Naive thymus-derived CD8-positive, alpha-beta T cell (primary cell): ENCODE measurements at regions not wholly inside any gene's neighbourhood (a gene's known extent, or its start where the extent isn't known, plus 50 kb on each side); places are given as distances from the start of the nearest gene placed in this dataset.
"Not testable (repeated sequence)": the region's sequence is repeated elsewhere in the genome, so short reads cannot be mapped to it uniquely, and the experiment has no call there.

Source experiments
- ATAC-seq, 2 donors: fragments of 150-1000 bp; cut with Tn5 transposase in 1 of 2; sonication (Bioruptor Pico), chemical (Tn5 transposase) in 1 of 2; 1 replicate in 1 of 2; 2 replicates in 1 of 2; pipeline ENCODE4 v1.10.0; 2021; ENCODE audit warnings: mild to moderate bottlenecking in 2 of 2, moderate library complexity in 2 of 2
- POLR2A ChIA-PET: fragments of 350-600 bp; sonication (Branson Sonifier 250); formaldehyde crosslinking; loops from one replicate; lab custom pipeline; 2021; ENCODE audit warnings: antibody characterized with exemption; lab: Charles Lee
- DNase-seq, 10 donors: peaks; one replicate each; pipeline versions ENCODE4 v3.0.0 to v3.0.0-alpha.2; 2020 to 2022
- H3K27ac Mint-ChIP-seq, 10 donors: one replicate each; pipeline ENCODE4 v1.8.0; 2020 to 2022; ENCODE audit warnings: mild to moderate bottlenecking in 10 of 10, mixed read lengths in 10 of 10, moderate library complexity in 4 of 10, inconsistent platforms in 1 of 10
- H3K27me3 Mint-ChIP-seq, 5 donors: one replicate each; pipeline ENCODE4 v1.8.0; 2021 to 2022; ENCODE audit warnings: mixed read lengths in 5 of 5
- H3K36me3 Mint-ChIP-seq, 3 donors: one replicate each; pipeline ENCODE4 v1.8.0; 2020 to 2022; ENCODE audit warnings: mixed read lengths in 3 of 3, mild to moderate bottlenecking in 2 of 3, inconsistent platforms in 1 of 3
- H3K4me1 Mint-ChIP-seq, 4 donors: one replicate each; pipeline ENCODE4 v1.8.0; 2021 to 2022; ENCODE audit warnings: mixed read lengths in 4 of 4
- H3K4me3 Mint-ChIP-seq, 10 donors: one replicate each; pipeline ENCODE4 v1.8.0; 2020 to 2022; ENCODE audit warnings: mild to moderate bottlenecking in 10 of 10, mixed read lengths in 10 of 10, moderate library complexity in 6 of 10, inconsistent platforms in 1 of 10
- H3K9me3 Mint-ChIP-seq, 9 donors: one replicate each; pipeline ENCODE4 v1.8.0; 2020 to 2022; ENCODE audit warnings: mixed read lengths in 9 of 9, mild to moderate bottlenecking in 3 of 9, inconsistent platforms in 1 of 9, moderate library complexity in 1 of 9

DNA sequence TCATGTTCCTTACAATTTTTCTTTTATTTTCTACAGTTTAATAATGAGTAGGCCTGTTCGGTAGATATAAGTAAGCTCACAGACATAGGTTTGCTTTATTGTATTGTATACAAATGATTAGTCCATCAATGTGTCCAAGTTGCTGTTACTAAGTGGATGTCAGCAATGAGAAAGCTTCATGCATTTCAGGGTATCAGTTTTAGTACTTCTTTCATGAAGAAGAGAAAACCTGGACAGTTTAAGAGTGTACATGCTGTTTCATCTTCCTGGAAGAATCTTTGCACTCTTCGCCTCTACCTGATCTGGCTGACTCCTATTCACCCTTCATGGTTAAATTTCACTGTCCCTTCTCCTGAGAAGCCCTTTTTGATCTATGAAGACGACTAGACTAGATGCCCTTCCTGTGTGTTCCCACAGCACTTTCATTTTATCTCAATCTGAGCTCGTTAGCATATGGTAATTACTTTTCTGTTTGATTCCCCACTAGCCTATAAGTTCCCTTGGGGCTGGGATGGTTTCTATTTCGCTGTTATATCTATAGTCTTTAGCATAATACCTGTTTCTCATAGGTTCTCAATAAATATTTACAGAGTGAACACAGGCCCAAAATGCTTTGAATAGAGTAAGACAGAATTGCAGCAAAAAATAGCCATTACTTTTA, 70.7 kb downstream of the CETN3 start:
- Mint-ChIP-seq H3K27me3 (peaks cover 13 to 34% (median 15%) of the 10 kb centered on the region in 5 donors), H3K4me3 (no peak overlapping the region), H3K36me3 (no peaks in the 10 kb centered on the region), H3K27ac (no peak overlapping the region), H3K4me1 (no peaks in the 10 kb centered on the region), H3K9me3 (peaks cover 0 to 2% (median 0%) of the 10 kb centered on the region in 9 donors)
- POLR2A ChIA-PET: no interaction called here
- no peak for ATAC-seq
- DNase-seq: no peak

DNA sequence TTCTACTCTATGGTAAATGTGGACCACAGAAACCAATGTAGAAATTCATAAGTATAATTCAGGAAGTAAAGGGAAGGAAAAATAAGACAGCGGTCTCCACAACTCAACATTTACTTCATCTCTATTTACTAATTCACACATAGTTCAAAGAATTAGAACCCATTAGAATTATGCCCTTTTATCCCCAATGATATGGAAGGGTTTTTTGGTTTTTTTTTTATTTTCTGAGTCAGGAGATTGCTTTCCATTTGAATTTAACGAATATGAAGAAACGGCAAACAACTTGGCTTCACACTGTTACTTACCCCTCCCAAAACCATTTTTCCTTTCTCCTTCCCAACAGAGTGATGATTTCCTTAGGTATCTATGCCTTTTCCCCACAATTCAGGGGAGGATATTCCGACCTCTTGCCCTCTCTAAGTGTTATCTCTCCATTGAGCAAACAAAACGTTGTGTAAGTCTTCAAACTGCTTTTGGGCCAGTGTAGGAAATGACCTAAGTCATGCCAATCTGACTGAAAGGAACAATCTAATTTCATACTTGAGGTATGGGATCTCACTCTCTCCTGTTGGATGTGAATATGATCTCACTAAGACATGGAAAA, 72.0 kb downstream of the CETN3 start:
- Mint-ChIP-seq H3K27me3 (peaks cover 11 to 30% (median 13%) of the 10 kb centered on the region in 5 donors), H3K9me3 (peaks cover 0 to 2% (median 0%) of the 10 kb centered on the region in 9 donors), H3K4me3 (no peak overlapping the region), H3K4me1 (no peaks in the 10 kb centered on the region), H3K36me3 (peaks cover 0 to under 1% (median 0%) of the 10 kb centered on the region in 3 donors), H3K27ac (no peak overlapping the region)
- POLR2A ChIA-PET: no interaction called here
- DNase-seq: no peak
- ATAC-seq: no peak

DNA sequence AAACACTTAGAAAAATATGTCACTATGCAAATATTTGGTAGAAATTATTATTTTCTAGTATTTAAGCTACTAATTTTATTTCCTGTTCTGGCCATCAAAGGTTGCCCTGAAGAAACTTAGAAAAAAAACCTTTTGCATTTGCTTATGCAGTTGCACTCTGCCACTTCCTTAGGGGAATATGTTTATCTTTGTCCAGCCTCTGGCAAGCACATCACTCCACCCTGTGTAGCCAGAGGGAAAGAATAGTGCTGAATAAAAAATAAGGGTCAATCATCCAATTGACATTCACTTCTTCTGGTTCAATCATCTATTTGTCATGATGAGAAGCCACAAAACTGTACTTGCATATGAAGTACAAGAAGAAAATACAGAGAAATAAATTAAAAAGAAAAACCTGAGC, 72.8 kb downstream of the CETN3 start:
- ATAC-seq (no peak), DNase-seq (no peak)
- H3K9me3 Mint-ChIP-seq: peaks cover 0 to 2% (median 0%) of the 10 kb centered on the region in 9 donors
- H3K4me3 Mint-ChIP-seq: no peak overlapping the region
- H3K36me3 Mint-ChIP-seq: peaks cover 0 to 4% (median 0%) of the 10 kb centered on the region in 3 donors
- peaks cover 12 to 36% (median 17%) of the 10 kb centered on the region in 5 donors for H3K27me3 Mint-ChIP-seq
- H3K27ac Mint-ChIP-seq: no peak overlapping the region
- no peaks in the 10 kb centered on the region for H3K4me1 Mint-ChIP-seq
- POLR2A ChIA-PET: no interaction called here

DNA sequence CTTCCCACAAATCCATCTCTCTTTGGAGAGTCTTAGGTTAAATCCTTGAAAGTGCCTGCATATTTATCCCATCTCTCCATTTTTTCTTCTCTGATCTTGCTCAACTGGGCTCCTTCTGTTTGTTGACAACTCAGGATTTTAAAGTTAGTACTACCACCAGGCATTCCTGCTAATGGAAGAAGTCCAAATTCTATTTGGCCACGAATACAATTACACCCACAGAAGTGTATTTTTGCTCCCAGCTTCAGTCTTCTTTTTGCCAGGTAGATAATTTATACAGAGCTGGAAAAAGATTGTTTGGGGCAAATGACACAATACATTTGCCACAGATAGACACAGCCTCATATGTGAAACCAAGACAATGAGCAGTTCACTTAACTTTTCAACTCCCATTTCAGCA, 74.8 kb downstream of the CETN3 start:
- Mint-ChIP-seq H3K4me3 (no peak overlapping the region), H3K36me3 (peaks cover 0 to 4% (median 0%) of the 10 kb centered on the region in 3 donors), H3K9me3 (peaks cover 0 to 2% (median 0%) of the 10 kb centered on the region in 9 donors), H3K27ac (no peak overlapping the region), H3K4me1 (no peaks in the 10 kb centered on the region), H3K27me3 (peaks cover 14 to 36% (median 16%) of the 10 kb centered on the region in 5 donors)
- DNase-seq (no peak), ATAC-seq (no peak)
- POLR2A ChIA-PET: no interaction called here

DNA sequence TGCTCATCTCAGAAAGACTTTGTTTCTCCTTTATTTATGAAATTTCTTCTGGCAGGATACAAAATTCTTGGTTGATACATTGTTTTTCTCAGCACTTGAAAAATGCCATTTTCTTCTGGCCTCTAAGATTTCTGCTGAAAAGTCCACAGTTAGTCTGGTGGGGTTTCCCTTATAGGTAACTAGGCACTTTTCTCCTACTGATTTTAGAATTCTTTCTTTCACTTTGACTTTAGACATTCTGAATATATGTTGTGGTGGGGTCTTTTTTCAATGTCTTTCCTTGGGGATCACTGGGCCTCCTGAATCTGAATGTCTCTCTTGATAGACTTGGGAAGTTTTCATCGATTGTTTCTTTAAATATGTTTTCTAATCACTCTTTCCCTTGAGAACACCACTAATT, 79.6 kb downstream of the CETN3 start:
- POLR2A ChIA-PET: no interaction called here
- Mint-ChIP-seq H3K4me3 (no peak overlapping the region), H3K27ac (no peak overlapping the region), H3K27me3 (peaks cover 12 to 39% (median 14%) of the 10 kb centered on the region in 5 donors), H3K9me3 (peaks cover 0 to 2% (median 0%) of the 10 kb centered on the region in 9 donors), H3K36me3 (peaks cover 0 to 4% (median 0%) of the 10 kb centered on the region in 3 donors), H3K4me1 (no peaks in the 10 kb centered on the region)
- DNase-seq: no peak
- ATAC-seq: no peak

DNA sequence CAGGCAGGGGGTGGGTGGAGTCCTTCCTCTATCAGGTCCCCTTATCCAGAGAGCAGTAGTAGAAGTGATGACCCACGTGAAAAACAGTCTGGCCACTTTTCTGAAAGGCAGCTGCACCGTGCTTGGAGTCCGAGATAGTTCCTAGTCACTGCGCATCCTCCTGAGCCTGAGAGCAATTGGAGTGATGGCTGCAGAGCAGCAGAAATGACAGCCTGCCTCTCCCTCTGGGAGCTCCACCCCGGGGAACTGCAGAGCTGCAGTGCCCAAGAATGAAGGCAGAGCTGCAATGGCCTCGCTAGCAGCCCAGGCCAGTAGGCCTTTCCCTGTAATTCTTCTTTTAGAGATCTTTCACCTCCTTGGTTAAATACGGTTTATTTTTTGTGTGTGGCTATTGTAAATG, 82.6 kb downstream of the CETN3 start:
- H3K36me3 Mint-ChIP-seq: no peaks in the 10 kb centered on the region
- no peak overlapping the region for H3K27ac Mint-ChIP-seq

DNA sequence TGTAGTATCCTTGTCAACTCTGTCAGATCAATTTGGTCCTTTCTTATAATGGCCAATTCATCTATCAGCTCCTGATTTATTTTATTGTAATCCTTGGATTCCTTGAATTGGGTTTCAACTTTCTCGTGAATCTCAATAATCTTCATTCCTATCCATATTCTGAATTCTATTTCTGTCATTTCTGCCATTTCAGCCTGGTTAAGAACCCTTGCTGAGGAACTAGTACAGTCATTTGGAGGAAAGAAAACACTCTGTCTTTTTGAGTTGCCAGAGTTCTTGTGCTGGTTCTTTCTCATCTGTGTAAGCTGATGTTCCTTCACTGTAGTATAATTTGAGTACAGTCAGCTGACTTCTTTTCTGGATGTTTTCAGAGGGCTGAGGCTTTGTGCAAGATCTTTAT, 84.5 kb downstream of the CETN3 start:
- POLR2A ChIA-PET: no interaction called here
- ATAC-seq: no peak
- H3K4me1 Mint-ChIP-seq: no peaks in the 10 kb centered on the region

More for the DNA sequence above, 82.6 kb downstream of the CETN3 start:
- Mint-ChIP-seq H3K27me3 (peaks cover 6 to 42% (median 11%) of the 10 kb centered on the region in 5 donors), H3K4me3 (no peak overlapping the region), H3K9me3 (peaks cover 0 to 3% (median 2%) of the 10 kb centered on the region in 9 donors), H3K4me1 (no peaks in the 10 kb centered on the region)
- POLR2A ChIA-PET: no interaction called here
- ATAC-seq (no peak), DNase-seq (no peak)

DNA sequence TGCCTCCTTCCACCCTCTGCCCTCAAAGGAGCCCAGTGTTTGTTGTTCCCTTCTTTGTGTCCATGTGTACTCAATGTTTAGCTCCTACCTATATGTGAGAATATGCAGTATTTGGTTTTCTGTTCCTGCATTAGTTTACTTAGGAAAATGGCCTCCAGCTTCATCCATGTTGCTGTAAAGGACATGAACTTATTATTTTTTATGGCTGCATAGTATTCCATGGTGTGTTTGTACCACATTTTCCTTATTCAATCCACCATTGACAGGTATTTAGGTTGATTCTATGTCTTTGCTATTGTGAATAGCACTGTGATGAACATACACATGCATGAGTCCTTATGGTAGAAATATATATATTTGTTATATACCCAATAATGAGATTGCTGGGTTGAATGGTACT, 89.2 kb downstream of the CETN3 start:
- DNase-seq, H3K27ac Mint-ChIP-seq, POLR2A ChIA-PET, H3K4me1 Mint-ChIP-seq, ATAC-seq, H3K4me3 Mint-ChIP-seq, H3K36me3 Mint-ChIP-seq: not testable (repeated sequence)
- Mint-ChIP-seq H3K27me3 (peaks cover 5 to 43% (median 11%) of the 10 kb centered on the region in 5 donors), H3K9me3 (peaks cover 0 to 13% (median 8%) of the 10 kb centered on the region in 9 donors)

More for the DNA sequence above, 84.5 kb downstream of the CETN3 start:
- Mint-ChIP-seq H3K27me3 (peaks cover 7 to 54% (median 13%) of the 10 kb centered on the region in 5 donors), H3K27ac (no peak overlapping the region), H3K4me3 (no peak overlapping the region), H3K36me3 (no peaks in the 10 kb centered on the region), H3K9me3 (peaks cover 0 to 13% (median 9%) of the 10 kb centered on the region in 9 donors)
- DNase-seq: no peak

DNA sequence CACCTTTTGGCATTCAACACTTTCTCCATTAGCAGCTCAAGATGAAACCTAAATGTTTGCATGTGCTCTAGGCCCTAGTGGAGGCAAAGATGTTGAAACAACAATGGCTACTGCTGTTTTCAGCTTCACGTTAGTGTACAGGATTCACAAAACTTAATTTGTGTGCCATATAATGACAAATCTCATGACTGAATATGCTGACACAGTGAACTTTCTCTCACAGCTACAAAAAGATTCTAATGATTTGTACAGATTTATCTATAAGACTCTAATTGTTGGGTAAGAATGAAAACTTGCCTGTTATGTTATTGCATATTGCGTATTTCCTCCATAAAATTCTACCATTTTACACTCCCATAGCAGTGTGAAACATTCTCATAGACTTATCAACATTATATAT, 97.5 kb downstream of the CETN3 start:
- DNase-seq (no peak), ATAC-seq (no peak)
- Mint-ChIP-seq H3K4me3 (no peak overlapping the region), H3K36me3 (no peaks in the 10 kb centered on the region), H3K27me3 (peaks cover 0 to 1% (median 0%) of the 10 kb centered on the region in 5 donors), H3K9me3 (peaks cover 0 to 2% (median 0%) of the 10 kb centered on the region in 9 donors), H3K27ac (no peak overlapping the region), H3K4me1 (no peaks in the 10 kb centered on the region)
- POLR2A ChIA-PET: no interaction called here

DNA sequence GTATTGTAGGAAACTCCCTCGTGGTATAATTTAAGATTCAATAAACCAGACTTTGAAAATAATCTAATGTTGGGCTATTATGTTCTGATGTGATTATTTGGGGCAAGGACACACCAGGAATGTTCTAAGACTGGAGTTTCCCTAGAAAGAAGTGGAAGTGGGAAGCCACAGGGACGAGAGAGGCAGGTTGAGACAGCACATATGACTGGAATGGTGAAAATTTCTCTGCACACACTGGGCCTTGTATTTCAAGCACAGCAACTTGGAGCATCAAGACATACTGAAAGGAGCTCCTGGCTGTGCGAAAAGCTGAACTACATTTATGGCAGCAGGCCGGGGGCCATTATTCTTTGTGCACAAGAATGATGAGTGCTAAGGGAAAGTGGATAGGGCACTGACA, 98.2 kb downstream of the CETN3 start:
- Mint-ChIP-seq H3K27ac (no peak overlapping the region), H3K27me3 (peaks cover 0 to 1% (median 0%) of the 10 kb centered on the region in 5 donors), H3K4me1 (no peaks in the 10 kb centered on the region), H3K4me3 (no peak overlapping the region), H3K9me3 (peaks cover 0 to 2% (median 0%) of the 10 kb centered on the region in 9 donors), H3K36me3 (no peaks in the 10 kb centered on the region)
- no peak for DNase-seq
- no peak for ATAC-seq
- POLR2A ChIA-PET: no interaction called here

DNA sequence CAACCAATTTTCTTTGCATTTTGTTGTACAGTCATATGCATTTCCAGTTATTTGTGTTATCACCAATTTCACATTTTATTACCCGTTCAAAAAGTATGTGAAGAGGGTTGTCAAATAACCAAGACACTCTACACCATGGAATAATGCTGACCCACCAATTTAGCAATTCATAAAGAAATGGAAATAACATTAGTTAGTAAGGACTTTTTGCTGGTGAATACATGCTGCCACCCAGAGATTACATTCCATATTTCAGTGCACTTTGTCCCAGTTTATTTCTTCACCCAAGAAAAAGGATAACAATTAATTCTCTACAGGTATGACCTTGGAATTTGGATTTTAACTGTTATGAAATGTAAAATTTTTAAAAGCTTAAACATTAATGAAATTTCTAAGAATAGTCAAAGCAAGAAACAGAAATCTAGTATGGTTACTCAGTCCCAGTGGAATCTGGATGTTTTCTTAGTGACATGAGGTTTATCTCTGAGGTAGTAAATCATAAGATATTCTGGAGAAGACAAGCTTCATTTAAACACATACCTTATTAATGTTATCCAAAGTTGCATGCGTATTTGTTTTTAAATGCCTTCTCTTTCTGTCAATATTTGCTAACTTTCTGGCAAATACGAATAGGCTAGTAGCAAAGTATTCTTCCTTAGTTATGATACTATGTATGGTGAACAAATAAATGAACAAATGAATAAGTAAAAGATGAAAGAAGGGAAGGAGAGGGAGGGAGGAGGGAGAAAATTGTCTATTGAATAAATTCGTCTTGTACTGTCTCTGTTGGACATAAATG, 100.6 kb downstream of the CETN3 start:
- H3K27ac Mint-ChIP-seq: no peak overlapping the region
- H3K36me3 Mint-ChIP-seq: no peaks in the 10 kb centered on the region

DNA sequence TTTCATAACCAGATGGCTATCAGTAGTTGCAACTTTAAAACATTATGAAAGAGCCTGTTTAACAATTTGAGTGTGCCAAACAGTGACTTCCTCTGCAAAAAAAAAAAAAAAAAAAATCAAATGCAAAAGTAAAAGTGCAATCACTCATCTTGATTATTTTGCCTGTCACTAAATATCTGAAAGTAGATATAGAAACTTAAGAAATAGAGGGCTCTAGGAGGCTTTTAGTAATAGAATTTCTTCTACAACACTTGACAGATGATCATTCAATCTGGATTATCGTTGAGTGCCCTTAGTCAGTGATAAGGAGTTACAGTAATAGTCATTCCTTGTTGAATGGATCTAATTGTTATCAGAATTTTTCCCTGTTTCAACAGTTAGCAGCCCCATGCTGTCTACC, 101.8 kb downstream of the CETN3 start:
- POLR2A ChIA-PET: no interaction called here
- ATAC-seq: no peak
- H3K9me3 Mint-ChIP-seq: no peaks in the 10 kb centered on the region

More for the DNA sequence above, 100.6 kb downstream of the CETN3 start:
- POLR2A ChIA-PET: no interaction called here
- H3K4me3 Mint-ChIP-seq: no peak overlapping the region
- H3K4me1 Mint-ChIP-seq: no peaks in the 10 kb centered on the region
- DNase-seq (no peak), ATAC-seq (no peak)
- peaks cover 0 to 2% (median 0%) of the 10 kb centered on the region in 9 donors for H3K9me3 Mint-ChIP-seq
- peaks cover 0 to 4% (median 0%) of the 10 kb centered on the region in 5 donors for H3K27me3 Mint-ChIP-seq

DNA sequence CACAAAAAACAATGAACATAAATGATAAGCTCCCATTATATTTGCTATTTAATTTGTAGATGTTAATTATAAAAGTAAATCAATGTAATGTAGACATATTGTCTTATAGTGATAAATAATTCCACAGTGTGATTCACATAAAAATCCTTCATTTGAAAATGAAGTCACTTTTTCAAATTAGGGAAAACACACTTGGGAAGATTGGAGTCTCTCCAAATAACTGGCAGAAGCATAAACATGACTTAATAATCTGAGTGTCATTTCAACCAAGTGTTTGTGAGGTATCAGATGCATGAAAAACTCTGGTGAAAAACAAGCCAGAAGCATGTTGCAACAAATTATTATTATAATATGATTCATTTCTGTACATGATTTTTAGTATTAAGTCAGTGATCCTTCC, 102.2 kb downstream of the CETN3 start:
- H3K4me1 Mint-ChIP-seq: no peaks in the 10 kb centered on the region
- no peak overlapping the region for H3K4me3 Mint-ChIP-seq
- no peaks in the 10 kb centered on the region for H3K9me3 Mint-ChIP-seq
- DNase-seq (no peak), ATAC-seq (no peak)
- no peaks in the 10 kb centered on the region for H3K36me3 Mint-ChIP-seq
- no peak overlapping the region for H3K27ac Mint-ChIP-seq
- H3K27me3 Mint-ChIP-seq: peaks cover 0 to 5% (median 0%) of the 10 kb centered on the region in 5 donors
- POLR2A ChIA-PET: no interaction called here

More for the DNA sequence above, 101.8 kb downstream of the CETN3 start:
- H3K4me3 Mint-ChIP-seq: no peak overlapping the region
- no peak for DNase-seq
- H3K4me1 Mint-ChIP-seq: no peaks in the 10 kb centered on the region
- peaks cover 0 to 5% (median 0%) of the 10 kb centered on the region in 5 donors for H3K27me3 Mint-ChIP-seq
- no peaks in the 10 kb centered on the region for H3K36me3 Mint-ChIP-seq
- no peak overlapping the region for H3K27ac Mint-ChIP-seq
